HuH-7 (cell line): ENCODE measurements at regions not wholly inside any gene's neighbourhood (a gene's known extent, or its start where the extent isn't known, plus 50 kb on each side); places are given as distances from the start of the nearest gene placed in this dataset.
"Not testable (repeated sequence)": the region's sequence is repeated elsewhere in the genome, so short reads cannot be mapped to it uniquely, and the experiment has no call there.

Experiments
- DNase-seq: peaks from one replicate; pipeline ENCODE4 v3.0.0; 2011; ENCODE audit warnings: low spot score

DNA sequence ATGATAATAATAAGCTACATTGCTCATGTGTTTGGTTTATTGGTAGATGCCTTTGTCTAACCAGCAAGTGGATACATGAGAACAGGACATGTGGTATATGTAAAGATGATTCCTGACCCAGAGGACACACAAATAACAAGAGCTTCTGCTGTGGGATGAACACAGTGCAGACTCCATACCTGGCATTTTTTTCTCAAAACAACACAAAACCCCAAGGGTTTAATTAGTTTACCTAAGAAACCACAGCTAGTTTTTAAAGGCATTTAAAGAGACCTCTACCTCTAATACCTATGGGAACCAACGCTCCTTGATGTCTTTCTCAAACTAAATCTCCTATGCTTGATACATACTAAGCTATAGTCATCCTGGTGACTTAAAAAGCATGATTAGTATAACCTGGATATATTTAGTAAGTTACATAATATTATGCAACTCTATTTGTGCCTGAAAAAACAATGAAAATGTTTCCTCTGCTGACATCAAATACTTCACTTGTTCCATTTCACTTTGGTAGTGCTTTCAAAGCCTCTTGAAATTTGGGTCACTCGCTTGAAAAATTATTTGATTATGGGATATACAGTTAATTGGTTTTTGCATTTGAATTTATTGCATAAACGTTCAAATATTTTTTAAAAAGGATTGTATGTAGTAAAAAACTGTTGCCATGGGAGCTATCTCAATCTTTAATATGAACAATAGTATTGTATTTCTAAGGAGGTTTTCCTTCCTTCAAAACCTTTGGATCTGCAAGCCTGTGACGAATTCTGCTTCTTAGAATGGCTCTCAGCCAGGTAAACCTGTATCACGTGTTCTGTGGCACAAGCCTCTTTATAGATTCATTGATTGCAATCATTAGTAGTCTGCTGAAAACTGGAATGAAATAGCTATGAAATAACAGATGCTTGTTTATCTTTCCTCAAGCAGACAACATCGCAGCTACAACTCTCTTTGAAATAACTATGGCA is 233.0 kb upstream of the KCNMB2 start:
- DNase-seq, result no peak

- DNase-seq, result no peak
These were observed 231.3 kb upstream of the KCNMB2 start for GRCh38 chr3:178304758-178305467.

- no peak for DNase-seq
These were observed 229.7 kb upstream of the KCNMB2 start for GRCh38 chr3:178306432-178307115.

DNA sequence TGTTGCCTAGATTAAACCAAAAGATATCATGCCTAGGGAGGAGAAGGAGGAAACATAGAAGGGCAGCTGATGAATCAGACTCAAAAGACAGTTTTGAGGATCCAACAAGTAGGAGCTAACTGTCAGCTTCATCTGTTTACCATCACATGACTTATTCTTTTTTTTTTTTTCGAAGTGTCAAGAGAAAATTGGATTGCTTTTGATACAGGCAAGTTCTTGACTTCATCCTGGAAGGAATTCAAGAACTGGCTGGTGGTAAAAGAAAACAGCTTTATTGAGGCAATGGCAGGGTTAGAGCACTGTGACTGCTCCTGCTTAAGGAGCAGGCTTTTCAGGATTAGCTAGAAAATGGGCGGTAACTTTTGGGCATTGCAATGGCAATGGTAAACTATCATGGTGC is 227.5 kb upstream of the KCNMB2 start:
- DNase-seq, result no peak

DNA sequence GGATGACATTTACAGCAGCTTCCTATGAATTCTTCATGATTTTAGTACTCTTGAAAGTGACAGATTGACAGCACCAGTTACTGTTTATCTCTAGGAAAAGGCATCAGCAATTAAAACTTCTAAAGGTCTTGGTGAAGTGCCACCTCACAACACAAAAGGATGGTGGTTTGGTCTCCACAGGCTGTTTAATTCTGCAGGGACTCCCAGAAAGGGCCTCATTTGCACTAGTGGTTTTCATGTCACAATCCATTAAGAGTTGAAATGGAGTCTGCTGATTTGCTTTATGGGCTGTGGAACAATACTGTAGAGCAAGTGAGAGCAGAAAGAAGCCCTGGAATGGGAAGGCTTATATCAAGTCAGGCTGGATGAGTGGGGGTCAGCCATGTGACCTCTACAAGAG is 225.3 kb upstream of the KCNMB2 start:
- no peak for DNase-seq

GRCh38 chr3:178313716-178314115 is 222.5 kb upstream of the KCNMB2 start:
- no peak for DNase-seq

GRCh38 chr3:178318340-178318739 is 217.9 kb upstream of the KCNMB2 start:
- no peak for DNase-seq

DNA sequence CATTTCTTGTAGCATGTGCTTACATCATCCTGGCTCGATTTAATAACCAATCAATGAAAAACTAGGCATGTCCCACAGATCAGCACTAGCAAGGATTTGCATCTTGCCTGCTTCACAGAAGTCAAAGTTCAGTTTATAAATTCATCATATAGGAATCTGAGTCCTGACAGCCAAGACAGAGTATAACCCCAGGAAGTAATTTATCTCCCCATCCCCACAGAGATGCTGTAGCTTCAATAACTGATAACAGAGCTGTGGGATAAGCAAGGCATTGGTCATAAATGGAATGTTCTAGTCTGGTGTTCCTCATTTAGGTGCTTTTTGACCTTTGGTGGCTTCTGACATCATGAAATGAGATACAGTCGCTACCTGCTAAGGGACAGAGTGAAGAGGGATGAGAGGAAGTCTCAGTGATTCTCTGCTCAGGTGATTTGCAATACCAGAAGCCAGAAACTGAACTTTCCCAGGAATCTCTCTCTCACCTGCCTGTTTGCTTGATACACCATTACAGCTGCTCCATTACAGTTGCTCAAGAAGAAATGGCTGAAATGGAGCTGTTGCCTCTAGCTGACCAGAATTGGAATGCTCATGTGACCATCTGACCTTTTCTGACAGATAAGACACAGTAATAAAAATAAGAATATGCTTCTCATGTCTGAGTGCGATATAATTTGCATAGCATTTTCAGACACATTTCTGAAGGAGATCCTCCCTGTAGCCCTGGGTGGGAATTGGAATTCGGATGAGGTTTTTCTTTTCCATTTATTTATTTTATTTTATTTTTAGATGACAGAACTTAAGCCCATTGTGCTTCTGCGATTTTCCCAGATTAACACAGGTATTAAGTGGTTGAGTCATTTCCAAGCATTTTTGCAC is 217.1 kb upstream of the KCNMB2 start:
- DNase-seq, result no peak

GRCh38 chr3:178320456-178321351 is 215.5 kb upstream of the KCNMB2 start:
- DNase-seq, result no peak

DNA sequence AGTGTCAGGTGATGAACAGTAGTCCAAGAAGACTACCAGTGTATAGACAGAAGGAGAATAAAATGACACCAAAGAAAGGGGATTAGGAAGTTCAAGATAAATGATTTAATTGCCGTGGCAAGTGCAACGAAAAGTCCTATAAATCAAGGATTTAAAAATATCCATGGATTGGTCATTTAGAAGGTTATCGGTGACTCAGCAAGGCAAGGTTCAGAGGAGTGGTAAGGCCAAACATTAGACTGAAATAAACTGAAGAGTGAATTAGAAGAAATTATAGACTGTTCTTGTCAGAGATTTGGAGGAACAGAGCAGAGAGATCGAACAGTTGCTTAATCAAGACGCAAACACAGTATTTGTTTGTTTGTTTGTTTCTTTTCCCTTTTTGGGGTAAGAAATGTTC is 211.9 kb upstream of the KCNMB2 start:
- DNase-seq, result no peak

- no peak for DNase-seq
These were observed 210.9 kb upstream of the KCNMB2 start for GRCh38 chr3:178325330-178325729.

- DNase-seq, result no peak
These were observed 206.3 kb upstream of the KCNMB2 start for GRCh38 chr3:178329936-178330335.

- no peak for DNase-seq
These were observed 202.0 kb upstream of the KCNMB2 start for GRCh38 chr3:178334239-178334638.

- no peak for DNase-seq
These were observed 199.9 kb upstream of the KCNMB2 start for GRCh38 chr3:178336336-178336735.

DNA sequence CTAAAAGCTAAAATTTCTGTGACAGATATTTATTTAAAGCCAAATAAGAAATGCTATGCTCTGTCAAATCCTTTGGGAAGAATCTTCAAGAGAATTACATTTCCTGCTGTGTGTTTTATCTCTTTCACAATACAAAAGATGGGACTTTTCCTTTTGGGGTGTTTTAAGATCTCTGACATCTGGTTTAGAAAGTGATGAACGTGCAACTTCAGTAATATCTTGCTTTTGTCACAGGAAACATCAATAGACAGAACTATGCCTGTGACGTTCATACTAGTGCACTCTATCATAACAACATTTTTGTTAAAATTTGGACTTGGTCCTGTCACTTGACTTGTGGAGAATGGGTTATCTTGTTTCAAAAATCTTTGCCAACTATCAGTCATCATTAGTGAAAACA is 195.7 kb upstream of the KCNMB2 start:
- no peak for DNase-seq

GRCh38 chr3:178341636-178342035 is 194.6 kb upstream of the KCNMB2 start:
- no peak for DNase-seq

DNA sequence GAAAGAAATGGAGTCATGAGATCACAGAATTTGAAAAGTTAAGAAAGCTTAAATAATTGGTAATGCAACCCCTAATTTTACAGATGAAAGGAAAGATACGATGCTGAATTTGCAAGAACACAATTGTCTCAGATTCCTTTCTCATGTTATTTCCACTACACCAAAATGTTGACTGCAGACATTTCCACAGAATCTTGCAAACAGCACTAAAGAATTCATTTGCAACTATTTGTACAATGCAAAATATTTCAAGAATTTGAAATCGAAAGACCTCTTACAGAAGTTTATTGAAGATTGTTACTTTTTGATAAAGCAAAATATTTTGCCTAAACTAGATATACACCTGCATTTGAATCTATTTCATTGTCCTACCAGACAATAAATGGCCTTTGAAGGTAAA is 194.1 kb upstream of the KCNMB2 start:
- DNase-seq, result no peak

DNA sequence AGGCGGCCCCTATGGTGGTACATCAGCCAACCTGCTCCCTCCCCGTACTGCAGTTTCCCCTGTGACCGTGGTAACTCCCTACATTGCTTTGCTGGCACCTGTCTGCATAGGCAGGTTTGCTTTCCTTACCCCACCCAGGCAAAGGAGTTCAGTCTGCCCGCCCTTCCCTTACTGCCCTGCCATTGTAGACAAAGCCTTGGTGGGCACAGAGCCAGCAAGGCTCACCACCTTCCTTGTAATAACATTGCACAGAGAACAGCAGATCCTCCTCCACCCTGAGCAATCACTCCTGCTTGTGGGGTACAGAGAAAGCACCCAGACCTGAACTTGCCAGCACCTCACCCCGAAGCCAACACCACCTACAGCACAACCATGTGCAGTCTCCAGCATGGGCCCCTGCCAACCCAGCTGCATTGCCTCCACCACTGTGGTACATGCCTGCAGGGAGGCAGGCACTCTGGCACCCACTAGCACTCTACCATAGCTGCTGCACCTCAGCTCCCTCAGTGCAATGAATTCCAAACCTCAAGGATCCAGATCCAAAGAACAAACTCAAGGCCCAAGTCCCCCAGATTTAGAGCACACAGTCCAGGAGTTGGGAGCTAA is 192.7 kb upstream of the KCNMB2 start:
- no peak for DNase-seq

- DNase-seq, result no peak
These were observed 190.3 kb upstream of the KCNMB2 start for GRCh38 chr3:178345944-178346343.

GRCh38 chr3:178348561-178349217 is 187.5 kb upstream of the KCNMB2 start:
- DNase-seq, result not testable (repeated sequence)
